ENCODE measurements at regions not wholly inside any gene's neighbourhood (a gene's known extent, or its start where the extent isn't known, plus 50 kb on each side); places are given as distances from the start of the nearest gene placed in this dataset.

GRCh38 chr13:74573654-74574053 is 439.4 kb upstream of the KLF12 start:
- peak; percentile 49 for TF ChIP-seq CTCF (IDR thresholded peaks at IDR 0.05; ENCODE audit: low read depth, low read length)
- no peak for TF ChIP-seq POLR2A (IDR thresholded peaks at IDR 0.05; ENCODE audit: extremely low read depth, insufficient read length)

All from NB4 (cell line).